GM23338 (cell line): ENCODE measurements at regions not wholly inside any gene's neighbourhood (a gene's known extent, or its start where the extent isn't known, plus 50 kb on each side); places are given as distances from the start of the nearest gene placed in this dataset.

Experiments
- CTCF ChIP-seq, 2 experiments: fragments of 200-600 bp in 1 of 2; sonication (generic) in 1 of 2; conservative IDR thresholded peaks; 2 replicates each; pipeline versions ENCODE4 v1.5.1 to v1.6.1; 2016 to 2017; ENCODE audit warnings: antibody characterized with exemption in 2 of 2, low read depth in 2 of 2, mild to moderate bottlenecking in 2 of 2, moderate library complexity in 1 of 2
- EZH2 ChIP-seq: fragments of 200-600 bp; sonication (generic); IDR thresholded peaks from one replicate; pipeline ENCODE4 v1.8.0; 2017; ENCODE audit warnings: antibody characterized with exemption, mild to moderate bottlenecking, low read depth; ENCODE audit not compliant: unreplicated experiment
- POLR2AphosphoS5 ChIP-seq: IDR thresholded peaks from 2 replicates; pipeline ENCODE4 v1.6.1; 2016; ENCODE audit warnings: antibody characterized with exemption, low read depth

- TF ChIP-seq EZH2 (no peak), CTCF (conservative IDR thresholded peaks at IDR 0.05; ENCODE audit: low read depth in 2 of 2) (no peak), POLR2AphosphoS5 (no peak)
Observed at GRCh38 chr7:113321201-113321600, 202.8 kb upstream of the SMIM30 start.
